K562 (cell line): ENCODE measurements at regions not wholly inside any gene's neighbourhood (a gene's known extent, or its start where the extent isn't known, plus 50 kb on each side); places are given as distances from the start of the nearest gene placed in this dataset.

Source experiments
- CEBPZ ChIP-seq: fragments of 150-350 bp; IDR thresholded peaks from 2 replicates; pipeline ENCODE4 v1.6.1; 2014; ENCODE audit warnings: low read depth, mild to moderate bottlenecking, low read length, borderline replicate concordance
- CTCF ChIP-seq, 3 experiments: IDR thresholded peaks in 2 of 3; conservative IDR thresholded peaks in 1 of 3; 2 replicates each; pipeline ENCODE4 v1.5.1; 2011 to 2012; ENCODE audit warnings: low read length in 3 of 3, mild to moderate bottlenecking in 3 of 3, control low read depth in 2 of 3, improper control_type of control experiment in 1 of 3, inconsistent platforms in 1 of 3, low read depth in 1 of 3, mixed read lengths in 1 of 3, moderate library complexity in 1 of 3; ENCODE audit not compliant: insufficient read depth in 2 of 3
- FOXA1 ChIP-seq: fragments of 450-650 bp; IDR thresholded peaks from 2 replicates; pipeline ENCODE4 v1.6.1; 2016; ENCODE audit warnings: mild to moderate bottlenecking, borderline replicate concordance
- HMG20A ChIP-seq: fragments of 450-650 bp; formaldehyde crosslinking; conservative IDR thresholded peaks from 2 replicates; pipeline ENCODE4 v1.4.0; 2020; ENCODE audit warnings: mild to moderate bottlenecking, mixed read lengths
- RNF2 ChIP-seq: sonication (generic); IDR thresholded peaks from 2 replicates; pipeline ENCODE4 v1.6.1; 2016
- SPI1 ChIP-seq: IDR thresholded peaks from 2 replicates; pipeline ENCODE4 v1.6.1; 2011; ENCODE audit warnings: low read depth, low read length, control low read depth, borderline replicate concordance
- TEAD4 ChIP-seq, 2 experiments: sonication (generic) in 1 of 2; formaldehyde crosslinking in 1 of 2; IDR thresholded peaks; 2 replicates each; pipeline versions ENCODE4 v1.6.1 to v1.8.0; 2012 to 2022; ENCODE audit warnings: borderline replicate concordance in 1 of 2, inconsistent platforms in 1 of 2, low read length in 1 of 2, mild to moderate bottlenecking in 1 of 2, missing genetic modification reagents in 1 of 2

- TF ChIP-seq TEAD4 (IDR thresholded peaks at IDR 0.05; ENCODE audit: low read length) (no peak), TEAD4 (CRISPR knock-in tag; IDR thresholded peaks at IDR 0.05; ENCODE audit: borderline replicate concordance) (no peak), CEBPZ (no peak), SPI1 (no peak), HMG20A (CRISPR knock-in tag) (no peak), CTCF (IDR thresholded peaks at IDR 0.05 in 2 of 3, conservative IDR thresholded peaks at IDR 0.05 in 1 of 3; ENCODE audit: insufficient read depth in 2 of 3, low read depth in 1 of 3, low read length in 3 of 3) (no peak), RNF2 (no peak), FOXA1 (no peak)
Measured at GRCh38 chrX:142680038-142680437, 345.7 kb upstream of the SPANXN4 start.
